Stimulated activated memory B cell treated with anti-CD40 and anti-IgM and Interleukin-4, amounts not matched to agents 10 μg/mL and 1 μg/mL and 100 μg/mL, for 72 hours (primary cell): ENCODE measurements at regions not wholly inside any gene's neighbourhood (a gene's known extent, or its start where the extent isn't known, plus 50 kb on each side); places are given as distances from the start of the nearest gene placed in this dataset.

ENCODE experiments used
- ATAC-seq: fragments of 150-1000 bp; cut with Tn5 transposase; 2 replicates; pipeline ENCODE4 v1.10.0; 2021
- H3K27ac Mint-ChIP-seq: one replicate; pipeline ENCODE4 v1.8.0; 2022; ENCODE audit warnings: mild to moderate bottlenecking, mixed read lengths
- H3K27me3 Mint-ChIP-seq: one replicate; pipeline ENCODE4 v1.8.0; 2022; ENCODE audit warnings: mixed read lengths
- H3K36me3 Mint-ChIP-seq: one replicate; pipeline ENCODE4 v1.8.0; 2022; ENCODE audit warnings: mixed read lengths
- H3K4me1 Mint-ChIP-seq: one replicate; pipeline ENCODE4 v1.8.0; 2022; ENCODE audit warnings: mixed read lengths
- H3K4me3 Mint-ChIP-seq: one replicate; pipeline ENCODE4 v1.8.0; 2022; ENCODE audit warnings: mild to moderate bottlenecking, moderate library complexity, mixed read lengths
- H3K9me3 Mint-ChIP-seq: one replicate; pipeline ENCODE4 v1.8.0; 2022; ENCODE audit warnings: mixed read lengths

GRCh38 chr4:125518281-125518680, 203.5 kb downstream of the FAT4 start:
- H3K27me3 Mint-ChIP-seq: no peaks in the 10 kb centered on the region
- no peak overlapping the region for H3K27ac Mint-ChIP-seq

GRCh38 chr4:125519371-125520146, 204.8 kb downstream of the FAT4 start:
- ATAC-seq: no peak
- Mint-ChIP-seq H3K27me3 (no peaks in the 10 kb centered on the region), H3K4me1 (no peaks in the 10 kb centered on the region), H3K36me3 (no peaks in the 10 kb centered on the region), H3K4me3 (no peak overlapping the region), H3K9me3 (no peaks in the 10 kb centered on the region), H3K27ac (no peak overlapping the region)

More at GRCh38 chr4:125518281-125518680, 203.5 kb downstream of the FAT4 start:
- H3K36me3 Mint-ChIP-seq: no peaks in the 10 kb centered on the region
- H3K4me3 Mint-ChIP-seq: no peak overlapping the region
- H3K4me1 Mint-ChIP-seq: no peaks in the 10 kb centered on the region
- H3K9me3 Mint-ChIP-seq: no peaks in the 10 kb centered on the region
- ATAC-seq: no peak

GRCh38 chr4:125520258-125520990, 205.7 kb downstream of the FAT4 start:
- ATAC-seq: no peak
- H3K36me3 Mint-ChIP-seq: no peaks in the 10 kb centered on the region
- no peak overlapping the region for H3K4me3 Mint-ChIP-seq
- H3K9me3 Mint-ChIP-seq: peaks cover 8% of the 10 kb centered on the region
- H3K27ac Mint-ChIP-seq: no peak overlapping the region
- no peaks in the 10 kb centered on the region for H3K27me3 Mint-ChIP-seq
- no peaks in the 10 kb centered on the region for H3K4me1 Mint-ChIP-seq

- no peak for ATAC-seq
- no peak overlapping the region for H3K27ac Mint-ChIP-seq
- H3K9me3 Mint-ChIP-seq: peaks cover 9% of the 10 kb centered on the region
- no peaks in the 10 kb centered on the region for H3K36me3 Mint-ChIP-seq
- H3K4me3 Mint-ChIP-seq: no peak overlapping the region
- no peaks in the 10 kb centered on the region for H3K27me3 Mint-ChIP-seq
- H3K4me1 Mint-ChIP-seq: no peaks in the 10 kb centered on the region
Observed at GRCh38 chr4:125522588-125522987, 207.8 kb downstream of the FAT4 start.

- Mint-ChIP-seq H3K9me3 (peaks cover 9% of the 10 kb centered on the region), H3K4me1 (no peaks in the 10 kb centered on the region), H3K27me3 (no peaks in the 10 kb centered on the region), H3K36me3 (no peaks in the 10 kb centered on the region), H3K27ac (no peak overlapping the region), H3K4me3 (no peak overlapping the region)
- no peak for ATAC-seq
Observed at GRCh38 chr4:125522992-125523391, 208.2 kb downstream of the FAT4 start.

GRCh38 chr4:125526420-125526819, 211.7 kb downstream of the FAT4 start:
- Mint-ChIP-seq H3K9me3 (peaks cover 9% of the 10 kb centered on the region), H3K27me3 (no peaks in the 10 kb centered on the region), H3K4me1 (no peaks in the 10 kb centered on the region), H3K27ac (no peak overlapping the region), H3K4me3 (no peak overlapping the region), H3K36me3 (no peaks in the 10 kb centered on the region)
- ATAC-seq: no peak

GRCh38 chr4:125527681-125528080, 212.9 kb downstream of the FAT4 start:
- peaks cover 9% of the 10 kb centered on the region for H3K9me3 Mint-ChIP-seq
- H3K36me3 Mint-ChIP-seq: no peaks in the 10 kb centered on the region
- H3K27ac Mint-ChIP-seq: no peak overlapping the region
- no peaks in the 10 kb centered on the region for H3K27me3 Mint-ChIP-seq
- ATAC-seq: no peak
- H3K4me1 Mint-ChIP-seq: no peaks in the 10 kb centered on the region
- no peak overlapping the region for H3K4me3 Mint-ChIP-seq

- Mint-ChIP-seq H3K27ac (no peak overlapping the region), H3K27me3 (no peaks in the 10 kb centered on the region), H3K4me1 (no peaks in the 10 kb centered on the region), H3K4me3 (no peak overlapping the region), H3K9me3 (peaks cover 9% of the 10 kb centered on the region), H3K36me3 (no peaks in the 10 kb centered on the region)
- ATAC-seq: no peak
Observed at GRCh38 chr4:125529071-125529470, 214.3 kb downstream of the FAT4 start.

- H3K4me3 Mint-ChIP-seq: no peak overlapping the region
- H3K36me3 Mint-ChIP-seq: no peaks in the 10 kb centered on the region
- H3K4me1 Mint-ChIP-seq: no peaks in the 10 kb centered on the region
- H3K9me3 Mint-ChIP-seq: peaks cover 7% of the 10 kb centered on the region
- no peak overlapping the region for H3K27ac Mint-ChIP-seq
- H3K27me3 Mint-ChIP-seq: no peaks in the 10 kb centered on the region
- no peak for ATAC-seq
Observed at GRCh38 chr4:125538670-125539069, 223.9 kb downstream of the FAT4 start.

- no peaks in the 10 kb centered on the region for H3K4me1 Mint-ChIP-seq
- no peaks in the 10 kb centered on the region for H3K36me3 Mint-ChIP-seq
- H3K27me3 Mint-ChIP-seq: no peaks in the 10 kb centered on the region
- ATAC-seq: no peak
- H3K4me3 Mint-ChIP-seq: no peak overlapping the region
- H3K9me3 Mint-ChIP-seq: peaks cover 7% of the 10 kb centered on the region
- no peak overlapping the region for H3K27ac Mint-ChIP-seq
Observed at GRCh38 chr4:125539691-125540090, 224.9 kb downstream of the FAT4 start.

GRCh38 chr4:125541836-125542385, 227.2 kb downstream of the FAT4 start:
- Mint-ChIP-seq H3K27ac (no peak overlapping the region), H3K4me1 (no peaks in the 10 kb centered on the region), H3K36me3 (no peaks in the 10 kb centered on the region), H3K27me3 (no peaks in the 10 kb centered on the region), H3K4me3 (no peak overlapping the region), H3K9me3 (peaks cover 7% of the 10 kb centered on the region)
- ATAC-seq: no peak

GRCh38 chr4:125546272-125546671, 231.5 kb downstream of the FAT4 start:
- H3K4me3 Mint-ChIP-seq: no peak overlapping the region
- H3K36me3 Mint-ChIP-seq: no peaks in the 10 kb centered on the region
- no peak overlapping the region for H3K27ac Mint-ChIP-seq
- H3K9me3 Mint-ChIP-seq: no peaks in the 10 kb centered on the region
- no peaks in the 10 kb centered on the region for H3K4me1 Mint-ChIP-seq
- no peak for ATAC-seq
- H3K27me3 Mint-ChIP-seq: no peaks in the 10 kb centered on the region

- H3K27ac Mint-ChIP-seq: no peak overlapping the region
- no peak for ATAC-seq
- H3K4me1 Mint-ChIP-seq: no peaks in the 10 kb centered on the region
- no peaks in the 10 kb centered on the region for H3K9me3 Mint-ChIP-seq
- no peaks in the 10 kb centered on the region for H3K36me3 Mint-ChIP-seq
- no peaks in the 10 kb centered on the region for H3K27me3 Mint-ChIP-seq
- no peak overlapping the region for H3K4me3 Mint-ChIP-seq
Observed at GRCh38 chr4:125547836-125548235, 233.1 kb downstream of the FAT4 start.

GRCh38 chr4:125550769-125551168, 236.0 kb downstream of the FAT4 start:
- Mint-ChIP-seq H3K4me1 (no peaks in the 10 kb centered on the region), H3K27ac (no peak overlapping the region), H3K27me3 (no peaks in the 10 kb centered on the region), H3K4me3 (no peak overlapping the region), H3K36me3 (no peaks in the 10 kb centered on the region), H3K9me3 (no peaks in the 10 kb centered on the region)
- ATAC-seq: no peak

- H3K4me3 Mint-ChIP-seq: no peak overlapping the region
- H3K27me3 Mint-ChIP-seq: no peaks in the 10 kb centered on the region
- H3K4me1 Mint-ChIP-seq: no peaks in the 10 kb centered on the region
- no peak for ATAC-seq
- H3K9me3 Mint-ChIP-seq: no peaks in the 10 kb centered on the region
- H3K27ac Mint-ChIP-seq: no peak overlapping the region
- no peaks in the 10 kb centered on the region for H3K36me3 Mint-ChIP-seq
Observed at GRCh38 chr4:125551466-125551865, 236.7 kb downstream of the FAT4 start.

- H3K27me3 Mint-ChIP-seq: no peaks in the 10 kb centered on the region
- H3K4me3 Mint-ChIP-seq: no peak overlapping the region
- H3K27ac Mint-ChIP-seq: no peak overlapping the region
- H3K36me3 Mint-ChIP-seq: no peaks in the 10 kb centered on the region
- no peaks in the 10 kb centered on the region for H3K4me1 Mint-ChIP-seq
- H3K9me3 Mint-ChIP-seq: no peaks in the 10 kb centered on the region
- ATAC-seq: no peak
Observed at GRCh38 chr4:125551967-125552366, 237.2 kb downstream of the FAT4 start.
